Endodermal cell (in vitro differentiated cells): ENCODE measurements at regions not wholly inside any gene's neighbourhood (a gene's known extent, or its start where the extent isn't known, plus 50 kb on each side); places are given as distances from the start of the nearest gene placed in this dataset.

Experiments
- DNase-seq: peaks from one replicate; pipeline ENCODE4 v3.0.0-alpha.2; 2017
- H3K27ac ChIP-seq: 2 replicates; pipeline ENCODE4 v1.5.1; 2013; ENCODE audit warnings: mild to moderate bottlenecking, low read depth, low read length, moderate library complexity
- H3K27me3 ChIP-seq: 2 replicates; pipeline ENCODE4 v1.6.1; 2013; ENCODE audit warnings: mild to moderate bottlenecking, low read length, moderate library complexity; ENCODE audit not compliant: insufficient read depth, control insufficient read depth, poor library complexity, severe bottlenecking
- H3K36me3 ChIP-seq: 2 replicates; pipeline ENCODE4 v1.7.0; 2013; ENCODE audit warnings: mild to moderate bottlenecking, low read length, moderate library complexity; ENCODE audit not compliant: control insufficient read depth, insufficient read depth
- H3K4me1 ChIP-seq: one replicate; pipeline ENCODE4 v1.7.0; 2013; ENCODE audit warnings: low read length; ENCODE audit not compliant: control insufficient read depth, insufficient read depth
- H3K4me3 ChIP-seq: 2 replicates; pipeline ENCODE4 v1.5.1; 2013; ENCODE audit warnings: mild to moderate bottlenecking, low read length, moderate library complexity
- H3K9ac ChIP-seq: 2 replicates; pipeline ENCODE4 v1.6.1; 2013; ENCODE audit warnings: mild to moderate bottlenecking, low read length, moderate library complexity; ENCODE audit not compliant: poor library complexity, severe bottlenecking; ENCODE audit errors: extremely low read depth
- H3K9me3 ChIP-seq: 2 replicates; pipeline ENCODE4 v1.6.1; 2013; ENCODE audit warnings: mild to moderate bottlenecking, low read length, moderate library complexity; ENCODE audit not compliant: control insufficient read depth
- H3K27ac Mint-ChIP-seq: 2 replicates; pipeline ENCODE4 v1.8.0; 2020; ENCODE audit warnings: mixed read lengths
- H3K27me3 Mint-ChIP-seq: 2 replicates; pipeline ENCODE4 v1.8.0; 2021; ENCODE audit warnings: mild to moderate bottlenecking, mixed read lengths; ENCODE audit not compliant: insufficient read depth
- H3K36me3 Mint-ChIP-seq: 2 replicates; pipeline ENCODE4 v1.8.0; 2020; ENCODE audit warnings: low read depth, mixed read lengths
- H3K4me1 Mint-ChIP-seq: 2 replicates; pipeline ENCODE4 v1.8.0; 2020; ENCODE audit warnings: mixed read lengths
- H3K4me3 Mint-ChIP-seq: 2 replicates; pipeline ENCODE4 v1.8.0; 2020; ENCODE audit warnings: mild to moderate bottlenecking, moderate library complexity, mixed read lengths
- H3K9me3 Mint-ChIP-seq: 2 replicates; pipeline ENCODE4 v1.8.0; 2020; ENCODE audit warnings: mild to moderate bottlenecking, mixed read lengths
- WGBS, 2 experiments: methylation state at CpG; one replicate each; pipeline versions ENCODE4 v1.1.5 to v1.1.7; 2013; ENCODE audit warnings: missing lambda C conversion rate in 2 of 2, mixed read lengths in 1 of 2; ENCODE audit not compliant: insufficient coverage in 1 of 2, insufficient read length in 1 of 2; 5-methylcytosine and 5-hydroxymethylcytosine counted together
- TF ChIP-seq, protein P1 (sequence below): fragments of 200-600 bp; sonication (generic); conservative IDR thresholded peaks from 2 replicates; pipeline ENCODE4 v1.5.0; 2021; ENCODE audit warnings: antibody characterized with exemption, mild to moderate bottlenecking

DNA sequence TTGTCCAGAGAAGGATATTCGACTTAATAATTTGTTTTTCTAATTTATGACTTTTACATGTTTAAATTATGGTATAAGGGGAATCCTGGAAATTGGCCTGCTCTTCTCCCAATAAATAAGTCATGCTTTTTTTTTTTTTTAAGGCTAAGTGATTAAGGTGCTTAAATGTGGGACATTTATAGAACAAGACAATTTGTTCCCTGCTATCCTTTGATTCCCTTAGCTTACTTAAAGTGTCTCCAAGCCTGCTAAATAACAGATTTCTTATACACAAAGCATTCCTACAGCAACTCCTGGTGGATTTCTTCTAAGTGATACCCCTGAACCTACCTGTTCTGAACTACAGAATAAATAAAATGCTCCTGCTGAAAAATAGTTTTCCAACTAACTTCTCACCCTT, 233.0 kb upstream of the UGT8 start:
- Mint-ChIP-seq H3K4me3 (no peak overlapping the region), H3K27ac (no peak overlapping the region), H3K27me3 (no peaks in the 10 kb centered on the region), H3K36me3 (no peaks in the 10 kb centered on the region), H3K4me1 (peaks cover 10% of the 10 kb centered on the region), H3K9me3 (no peaks in the 10 kb centered on the region)
- H3K9ac ChIP-seq = no peak overlapping the region
- H3K36me3 ChIP-seq = no peaks in the 10 kb centered on the region
- H3K27me3 ChIP-seq = no peaks in the 10 kb centered on the region
- TF ChIP-seq, protein P1, sequence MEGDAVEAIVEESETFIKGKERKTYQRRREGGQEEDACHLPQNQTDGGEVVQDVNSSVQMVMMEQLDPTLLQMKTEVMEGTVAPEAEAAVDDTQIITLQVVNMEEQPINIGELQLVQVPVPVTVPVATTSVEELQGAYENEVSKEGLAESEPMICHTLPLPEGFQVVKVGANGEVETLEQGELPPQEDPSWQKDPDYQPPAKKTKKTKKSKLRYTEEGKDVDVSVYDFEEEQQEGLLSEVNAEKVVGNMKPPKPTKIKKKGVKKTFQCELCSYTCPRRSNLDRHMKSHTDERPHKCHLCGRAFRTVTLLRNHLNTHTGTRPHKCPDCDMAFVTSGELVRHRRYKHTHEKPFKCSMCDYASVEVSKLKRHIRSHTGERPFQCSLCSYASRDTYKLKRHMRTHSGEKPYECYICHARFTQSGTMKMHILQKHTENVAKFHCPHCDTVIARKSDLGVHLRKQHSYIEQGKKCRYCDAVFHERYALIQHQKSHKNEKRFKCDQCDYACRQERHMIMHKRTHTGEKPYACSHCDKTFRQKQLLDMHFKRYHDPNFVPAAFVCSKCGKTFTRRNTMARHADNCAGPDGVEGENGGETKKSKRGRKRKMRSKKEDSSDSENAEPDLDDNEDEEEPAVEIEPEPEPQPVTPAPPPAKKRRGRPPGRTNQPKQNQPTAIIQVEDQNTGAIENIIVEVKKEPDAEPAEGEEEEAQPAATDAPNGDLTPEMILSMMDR = no peak
- no peak overlapping the region for H3K4me3 ChIP-seq
- WGBS, 2 experiments = 92% methylated on average over 1 of the region's 1 CpG; no CpG with 5 or more reads in 1 of the 2 experiments
- H3K27ac ChIP-seq = no peak overlapping the region
- DNase-seq = no peak
- H3K9me3 ChIP-seq = no peaks in the 10 kb centered on the region
- H3K4me1 ChIP-seq = no peaks in the 10 kb centered on the region

GRCh38 chr4:114366368-114366767, 232.2 kb upstream of the UGT8 start:
- TF ChIP-seq, protein P1 = no peak
- Histone ChIP-seq H3K9ac (no peak overlapping the region), H3K9me3 (no peaks in the 10 kb centered on the region), H3K27ac (no peak overlapping the region), H3K27me3 (no peaks in the 10 kb centered on the region), H3K36me3 (no peaks in the 10 kb centered on the region), H3K4me1 (no peaks in the 10 kb centered on the region), H3K4me3 (no peak overlapping the region)
- no peaks in the 10 kb centered on the region for H3K9me3 Mint-ChIP-seq
- no peaks in the 10 kb centered on the region for H3K36me3 Mint-ChIP-seq
- no peak for DNase-seq
- peaks cover 10% of the 10 kb centered on the region for H3K4me1 Mint-ChIP-seq
- H3K4me3 Mint-ChIP-seq = no peak overlapping the region
- WGBS, 2 experiments = 92 to 100% methylated on average over 1 to 2 of the region's 2 CpGs
- H3K27me3 Mint-ChIP-seq = no peaks in the 10 kb centered on the region
- no peak overlapping the region for H3K27ac Mint-ChIP-seq

DNA sequence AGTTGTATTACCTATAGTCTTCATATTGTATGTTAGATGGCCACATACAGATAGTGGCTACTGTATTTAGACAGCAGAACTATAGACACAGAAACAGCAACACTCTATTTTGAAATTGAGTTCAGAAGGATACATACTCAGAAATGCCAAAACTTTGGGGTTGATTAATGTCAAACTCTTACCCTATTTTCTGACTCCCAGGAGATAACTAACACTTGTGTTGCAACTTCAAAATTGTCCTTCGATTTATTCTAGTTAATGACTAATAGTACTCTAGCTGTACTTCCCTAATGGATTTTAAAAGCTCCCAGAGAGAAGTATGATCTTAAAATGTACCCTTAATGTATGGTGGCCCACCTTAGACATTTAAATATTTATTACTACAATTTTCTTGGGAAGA, 229.9 kb upstream of the UGT8 start:
- Mint-ChIP-seq H3K4me3 (no peak overlapping the region), H3K4me1 (peaks cover 10% of the 10 kb centered on the region), H3K9me3 (no peaks in the 10 kb centered on the region)

More for the DNA sequence above, 229.9 kb upstream of the UGT8 start:
- Histone ChIP-seq H3K4me1 (no peaks in the 10 kb centered on the region), H3K27me3 (no peaks in the 10 kb centered on the region), H3K36me3 (no peaks in the 10 kb centered on the region), H3K9me3 (no peaks in the 10 kb centered on the region), H3K4me3 (no peak overlapping the region), H3K9ac (no peak overlapping the region), H3K27ac (no peak overlapping the region)
- WGBS, 2 experiments = 100% methylated on average over 1 of the region's 1 CpG; no CpG with 5 or more reads in 1 of the 2 experiments
- no peaks in the 10 kb centered on the region for H3K36me3 Mint-ChIP-seq
- DNase-seq = no peak
- no peak overlapping the region for H3K27ac Mint-ChIP-seq
- no peaks in the 10 kb centered on the region for H3K27me3 Mint-ChIP-seq
- TF ChIP-seq, protein P1 = no peak
